ENCODE measurements at regions not wholly inside any gene's neighbourhood (a gene's known extent, or its start where the extent isn't known, plus 50 kb on each side); places are given as distances from the start of the nearest gene placed in this dataset.

- H3K36me3 Mint-ChIP-seq (ENCODE audit: low read depth) = no peaks in the 10 kb centered on the region
- H3K27me3 Mint-ChIP-seq (ENCODE audit: low read depth) = no peaks in the 10 kb centered on the region
- no peak for TF ChIP-seq CTCF (IDR thresholded peaks at IDR 0.05; ENCODE audit: unreplicated experiment in 3 of 3)
- H3K4me1 Mint-ChIP-seq = no peaks in the 10 kb centered on the region
- no peak overlapping the region for H3K27ac Mint-ChIP-seq
- no peak overlapping the region for H3K4me3 Mint-ChIP-seq
- H3K9me3 Mint-ChIP-seq = no peaks in the 10 kb centered on the region
These were observed 894.9 kb upstream of the SLC10A2 start for GRCh38 chr13:103961129-103961528.

GRCh38 chr13:103960001-103960400, 893.8 kb upstream of the SLC10A2 start:
- Mint-ChIP-seq H3K27ac (no peak overlapping the region), H3K27me3 (ENCODE audit: low read depth) (no peaks in the 10 kb centered on the region), H3K36me3 (ENCODE audit: low read depth) (no peaks in the 10 kb centered on the region), H3K4me1 (no peaks in the 10 kb centered on the region), H3K4me3 (no peak overlapping the region), H3K9me3 (no peaks in the 10 kb centered on the region)
- no peak for TF ChIP-seq CTCF (IDR thresholded peaks at IDR 0.05; ENCODE audit: unreplicated experiment in 3 of 3)

GRCh38 chr13:103958691-103959090, 892.5 kb upstream of the SLC10A2 start:
- no peak for TF ChIP-seq CTCF (IDR thresholded peaks at IDR 0.05; ENCODE audit: unreplicated experiment in 3 of 3)

GRCh38 chr13:103957939-103958338, 891.7 kb upstream of the SLC10A2 start:
- no peak overlapping the region for H3K27ac Mint-ChIP-seq
- no peak overlapping the region for H3K4me3 Mint-ChIP-seq
- no peak for TF ChIP-seq CTCF (IDR thresholded peaks at IDR 0.05; ENCODE audit: unreplicated experiment in 3 of 3)

More at GRCh38 chr13:103958691-103959090, 892.5 kb upstream of the SLC10A2 start:
- Mint-ChIP-seq H3K4me3 (no peak overlapping the region), H3K4me1 (no peaks in the 10 kb centered on the region), H3K36me3 (ENCODE audit: low read depth) (no peaks in the 10 kb centered on the region), H3K27me3 (ENCODE audit: low read depth) (no peaks in the 10 kb centered on the region), H3K27ac (no peak overlapping the region), H3K9me3 (no peaks in the 10 kb centered on the region)

GRCh38 chr13:103953859-103954258, 887.6 kb upstream of the SLC10A2 start:
- no peak overlapping the region for H3K27ac Mint-ChIP-seq
- H3K27me3 Mint-ChIP-seq (ENCODE audit: low read depth) = no peaks in the 10 kb centered on the region
- no peaks in the 10 kb centered on the region for H3K9me3 Mint-ChIP-seq
- no peaks in the 10 kb centered on the region for H3K4me1 Mint-ChIP-seq
- H3K36me3 Mint-ChIP-seq (ENCODE audit: low read depth) = no peaks in the 10 kb centered on the region
- no peak for TF ChIP-seq CTCF (IDR thresholded peaks at IDR 0.05; ENCODE audit: unreplicated experiment in 3 of 3)
- H3K4me3 Mint-ChIP-seq = no peak overlapping the region

More at GRCh38 chr13:103957939-103958338, 891.7 kb upstream of the SLC10A2 start:
- no peaks in the 10 kb centered on the region for H3K36me3 Mint-ChIP-seq (ENCODE audit: low read depth)
- no peaks in the 10 kb centered on the region for H3K9me3 Mint-ChIP-seq
- no peaks in the 10 kb centered on the region for H3K4me1 Mint-ChIP-seq
- no peaks in the 10 kb centered on the region for H3K27me3 Mint-ChIP-seq (ENCODE audit: low read depth)

- no peak overlapping the region for H3K4me3 Mint-ChIP-seq
- no peak overlapping the region for H3K27ac Mint-ChIP-seq
- no peaks in the 10 kb centered on the region for H3K27me3 Mint-ChIP-seq (ENCODE audit: low read depth)
- H3K36me3 Mint-ChIP-seq (ENCODE audit: low read depth) = no peaks in the 10 kb centered on the region
- H3K4me1 Mint-ChIP-seq = no peaks in the 10 kb centered on the region
- no peak for TF ChIP-seq CTCF (IDR thresholded peaks at IDR 0.05; ENCODE audit: unreplicated experiment in 3 of 3)
- no peaks in the 10 kb centered on the region for H3K9me3 Mint-ChIP-seq
These were observed 886.0 kb upstream of the SLC10A2 start for GRCh38 chr13:103952183-103952582.
